ENCODE measurements at regions not wholly inside any gene's neighbourhood (a gene's known extent, or its start where the extent isn't known, plus 50 kb on each side); places are given as distances from the start of the nearest gene placed in this dataset.

DNA sequence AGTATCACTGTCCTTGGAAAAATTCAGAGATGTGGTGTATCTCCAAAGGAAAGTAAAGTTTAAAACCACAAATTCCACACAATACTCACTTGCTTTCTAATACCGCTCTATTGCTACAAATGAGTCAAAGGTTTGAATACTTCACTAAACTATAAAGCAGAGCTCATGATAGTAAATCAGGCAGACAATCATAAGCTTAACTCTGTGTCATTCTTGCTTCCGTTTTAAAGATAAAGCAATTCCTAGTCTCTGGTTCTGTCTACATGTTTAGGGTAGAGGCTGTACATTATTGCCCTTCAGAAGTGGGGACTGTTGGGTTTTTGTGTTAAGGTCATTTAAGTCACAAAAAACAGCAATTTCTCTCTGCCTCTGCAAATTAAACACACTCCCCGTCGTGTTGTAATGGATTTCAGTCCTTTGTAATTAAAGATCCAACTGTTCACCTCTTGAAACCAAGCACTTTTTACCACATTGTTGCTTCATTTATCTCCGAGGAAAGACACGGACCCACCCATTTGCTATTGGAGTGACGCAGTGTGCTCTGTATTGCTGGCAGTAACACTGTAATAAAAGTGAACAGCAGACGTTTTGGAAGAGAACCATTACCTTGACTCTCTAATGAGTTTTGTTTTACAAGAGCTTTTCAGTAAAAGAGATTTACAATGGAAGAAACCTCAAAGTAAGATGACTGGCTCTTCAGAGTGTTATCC lies 83.1 kb upstream of the CNTNAP4 start:
- TF ChIP-seq, protein P1, sequence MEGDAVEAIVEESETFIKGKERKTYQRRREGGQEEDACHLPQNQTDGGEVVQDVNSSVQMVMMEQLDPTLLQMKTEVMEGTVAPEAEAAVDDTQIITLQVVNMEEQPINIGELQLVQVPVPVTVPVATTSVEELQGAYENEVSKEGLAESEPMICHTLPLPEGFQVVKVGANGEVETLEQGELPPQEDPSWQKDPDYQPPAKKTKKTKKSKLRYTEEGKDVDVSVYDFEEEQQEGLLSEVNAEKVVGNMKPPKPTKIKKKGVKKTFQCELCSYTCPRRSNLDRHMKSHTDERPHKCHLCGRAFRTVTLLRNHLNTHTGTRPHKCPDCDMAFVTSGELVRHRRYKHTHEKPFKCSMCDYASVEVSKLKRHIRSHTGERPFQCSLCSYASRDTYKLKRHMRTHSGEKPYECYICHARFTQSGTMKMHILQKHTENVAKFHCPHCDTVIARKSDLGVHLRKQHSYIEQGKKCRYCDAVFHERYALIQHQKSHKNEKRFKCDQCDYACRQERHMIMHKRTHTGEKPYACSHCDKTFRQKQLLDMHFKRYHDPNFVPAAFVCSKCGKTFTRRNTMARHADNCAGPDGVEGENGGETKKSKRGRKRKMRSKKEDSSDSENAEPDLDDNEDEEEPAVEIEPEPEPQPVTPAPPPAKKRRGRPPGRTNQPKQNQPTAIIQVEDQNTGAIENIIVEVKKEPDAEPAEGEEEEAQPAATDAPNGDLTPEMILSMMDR (conservative IDR thresholded peaks at IDR 0.05; ENCODE audit: low read length) = no peak
- TF ChIP-seq EZH2phosphoT487 (IDR thresholded peaks at IDR 0.05; ENCODE audit: borderline replicate concordance) = no peak

All from Loucy (cell line).